GM12891 (cell line): ENCODE measurements at regions not wholly inside any gene's neighbourhood (a gene's known extent, or its start where the extent isn't known, plus 50 kb on each side); places are given as distances from the start of the nearest gene placed in this dataset.

Source experiments
- PAX5 ChIP-seq: IDR thresholded peaks from 2 replicates; pipeline ENCODE4 v1.6.1; 2011; ENCODE audit warnings: low read length, moderate library complexity, mild to moderate bottlenecking; ENCODE audit not compliant: insufficient read depth, severe bottlenecking
- POLR2A ChIP-seq: IDR thresholded peaks from 2 replicates; pipeline ENCODE4 v1.6.1; 2011; ENCODE audit warnings: low read depth, low read length, control low read depth
- POLR2AphosphoS5 ChIP-seq: IDR thresholded peaks from 2 replicates; pipeline ENCODE4 v1.6.1; 2011; ENCODE audit warnings: low read depth, low read length, control low read depth
- POU2F2 ChIP-seq: IDR thresholded peaks from 2 replicates; pipeline ENCODE4 v1.6.1; 2011; ENCODE audit warnings: low read depth, mild to moderate bottlenecking, control low read depth, low read length, moderate library complexity
- SPI1 ChIP-seq: IDR thresholded peaks from 2 replicates; pipeline ENCODE4 v1.6.1; 2011; ENCODE audit warnings: low read depth, low read length, control low read depth
- TAF1 ChIP-seq: IDR thresholded peaks from 2 replicates; pipeline ENCODE4 v1.6.1; 2011; ENCODE audit warnings: low read depth, low read length, control low read depth

DNA sequence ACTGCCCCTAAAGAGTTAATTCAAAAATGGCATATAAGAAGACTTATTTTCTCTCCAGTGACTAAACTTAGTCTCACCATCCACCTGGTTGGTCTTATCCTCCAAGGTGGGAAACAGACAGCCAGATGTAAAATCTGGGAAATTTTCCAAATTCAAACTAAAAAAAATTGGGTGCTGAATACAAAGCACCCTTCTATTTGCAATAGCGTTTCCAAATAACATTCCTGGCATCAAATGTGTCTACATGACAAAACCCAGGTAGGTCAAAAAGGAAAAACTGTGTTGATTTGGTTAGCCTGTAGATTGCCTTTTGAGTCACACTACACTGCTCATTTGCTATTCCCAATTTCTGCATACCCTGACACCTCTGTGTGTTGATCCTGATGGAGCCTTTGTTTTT, 252.2 kb downstream of the NR2F1-AS1 start:
- TF ChIP-seq POLR2AphosphoS5 (no peak), TAF1 (no peak), POLR2A (no peak), POU2F2 (no peak), SPI1 (no peak), PAX5 (no peak)
